ENCODE measurements at regions not wholly inside any gene's neighbourhood (a gene's known extent, or its start where the extent isn't known, plus 50 kb on each side); places are given as distances from the start of the nearest gene placed in this dataset.

GRCh38 chr4:134313591-134313990 is 112.0 kb upstream of the PABPC4L start:
- Histone ChIP-seq H3K9me3 (peaks cover 0 to 3% (median 0%) of the 10 kb centered on the region in 4 donors), H3K4me3 (no peak overlapping the region), H3K4me1 (no peaks in the 10 kb centered on the region), H3K27me3 (no peaks in the 10 kb centered on the region), H3K36me3 (no peaks in the 10 kb centered on the region), H3K27ac (replicated peaks in 1 of 4) (no peak overlapping the region)
- WGBS, result 71% methylated on average over 2 of the region's 2 CpGs
- DNase-seq (ENCODE audit: extremely low spot score), result no peak
- intact Hi-C loops (cut with DNase I), result no loop called here
- TF ChIP-seq POLR2AphosphoS5 (IDR thresholded peaks at IDR 0.05) (no peak), CTCF (IDR thresholded peaks at IDR 0.05) (no peak), POLR2A (IDR thresholded peaks at IDR 0.05; ENCODE audit: low read depth) (no peak), EP300 (IDR thresholded peaks at IDR 0.05) (no peak)

GRCh38 chr4:134309715-134310114 is 108.1 kb upstream of the PABPC4L start:
- H3K27me3 ChIP-seq, result no peaks in the 10 kb centered on the region
- H3K36me3 ChIP-seq, result no peaks in the 10 kb centered on the region
- DNase-seq (ENCODE audit: extremely low spot score), result no peak
- H3K27ac ChIP-seq (replicated peaks in 1 of 4), result no peak overlapping the region
- no peaks in the 10 kb centered on the region for H3K9me3 ChIP-seq
- TF ChIP-seq POLR2AphosphoS5 (IDR thresholded peaks at IDR 0.05) (no peak), POLR2A (IDR thresholded peaks at IDR 0.05; ENCODE audit: low read depth) (no peak), CTCF (IDR thresholded peaks at IDR 0.05) (no peak)
- no peak overlapping the region for H3K4me3 ChIP-seq
- WGBS, result 84% methylated on average over 2 of the region's 2 CpGs
- intact Hi-C loops (cut with DNase I), result no loop called here
- no peaks in the 10 kb centered on the region for H3K4me1 ChIP-seq

- H3K27me3 ChIP-seq, result no peaks in the 10 kb centered on the region
- intact Hi-C loops (cut with DNase I), result no loop called here
- no peaks in the 10 kb centered on the region for H3K9me3 ChIP-seq
- H3K4me1 ChIP-seq, result no peaks in the 10 kb centered on the region
- no peak overlapping the region for H3K27ac ChIP-seq (replicated peaks in 1 of 4)
- no peak for DNase-seq (ENCODE audit: extremely low spot score)
- H3K4me3 ChIP-seq, result no peak overlapping the region
- no peak for TF ChIP-seq CTCF (IDR thresholded peaks at IDR 0.05)
- H3K36me3 ChIP-seq, result no peaks in the 10 kb centered on the region
These were observed 107.3 kb upstream of the PABPC4L start for GRCh38 chr4:134308910-134309309.

- Histone ChIP-seq H3K4me3 (no peak overlapping the region), H3K9me3 (peaks cover 0 to 8% (median 0%) of the 10 kb centered on the region in 4 donors), H3K4me1 (no peaks in the 10 kb centered on the region), H3K36me3 (no peaks in the 10 kb centered on the region), H3K27me3 (no peaks in the 10 kb centered on the region), H3K27ac (replicated peaks in 1 of 4) (no peak overlapping the region)
- DNase-seq (ENCODE audit: extremely low spot score), result no peak
- intact Hi-C loops (cut with DNase I), result no loop called here
- no peak for TF ChIP-seq CTCF (IDR thresholded peaks at IDR 0.05)
- TF ChIP-seq POLR2AphosphoS5 (IDR thresholded peaks at IDR 0.05), result no peak
- TF ChIP-seq POLR2A (IDR thresholded peaks at IDR 0.05; ENCODE audit: low read depth), result no peak
- no peak for TF ChIP-seq EP300 (IDR thresholded peaks at IDR 0.05)
These were observed 96.7 kb upstream of the PABPC4L start for GRCh38 chr4:134298313-134298712.

- no peaks in the 10 kb centered on the region for H3K36me3 ChIP-seq
- H3K4me1 ChIP-seq, result no peaks in the 10 kb centered on the region
- no peaks in the 10 kb centered on the region for H3K27me3 ChIP-seq
- peaks cover 0 to 8% (median 0%) of the 10 kb centered on the region in 4 donors for H3K9me3 ChIP-seq
- TF ChIP-seq POLR2A (IDR thresholded peaks at IDR 0.05; ENCODE audit: low read depth), result no peak
- TF ChIP-seq POLR2AphosphoS5 (IDR thresholded peaks at IDR 0.05), result no peak
- TF ChIP-seq CTCF (IDR thresholded peaks at IDR 0.05), result no peak
- intact Hi-C loops (cut with DNase I), result no loop called here
- H3K4me3 ChIP-seq, result no peak overlapping the region
- no peak for DNase-seq (ENCODE audit: extremely low spot score)
- H3K27ac ChIP-seq (replicated peaks in 1 of 4), result no peak overlapping the region
These were observed 96.2 kb upstream of the PABPC4L start for GRCh38 chr4:134297765-134298164.
